A673 (cell line): ENCODE measurements at regions not wholly inside any gene's neighbourhood (a gene's known extent, or its start where the extent isn't known, plus 50 kb on each side); places are given as distances from the start of the nearest gene placed in this dataset.

Source experiments
- BruUV-seq: library from RNA; stranded (reverse); fragments of 400-500 nt; replicated peaks from 2 replicates; lab custom pipeline; 2021; lab: Mats Ljungman, UMichigan
- CTCF ChIA-PET: fragments of 300-600 bp; sonication (Branson Sonifier 250); formaldehyde crosslinking; loops from one replicate; lab custom pipeline; 2022; ENCODE audit warnings: antibody characterized with exemption; lab: Charles Lee
- POLR2A ChIA-PET: fragments of 300-600 bp; sonication (Branson Sonifier 250); formaldehyde crosslinking; loops from one replicate; lab custom pipeline; 2022; ENCODE audit warnings: antibody characterized with exemption; ENCODE audit not compliant: low non-redundant PET; lab: Charles Lee
- DNase-seq: peaks from one replicate; pipeline ENCODE4 v3.0.0-alpha.2; 2015; ENCODE audit warnings: low spot score
- H3K27ac ChIP-seq: fragments of 200-600 bp; sonication (generic); 2 replicates; pipeline ENCODE4 v1.5.1; 2016; ENCODE audit warnings: mixed run types, low read depth, mild to moderate bottlenecking, mixed read lengths, antibody characterized with exemption, low read length; ENCODE audit not compliant: poor library complexity, severe bottlenecking
- H3K27me3 ChIP-seq: fragments of 200-600 bp; sonication (generic); replicated peaks from 2 replicates; pipeline ENCODE4 v1.6.1; 2017; ENCODE audit warnings: mixed run types, low read depth, mild to moderate bottlenecking, mixed read lengths, antibody characterized with exemption, low read length; ENCODE audit not compliant: insufficient read depth, poor library complexity
- H3K36me3 ChIP-seq: fragments of 200-600 bp; sonication (generic); 2 replicates; pipeline ENCODE4 v1.6.1; 2016; ENCODE audit warnings: mixed run types, mild to moderate bottlenecking, mixed read lengths, antibody characterized with exemption, low read length; ENCODE audit not compliant: insufficient read depth, poor library complexity, severe bottlenecking
- H3K4me1 ChIP-seq: fragments of 200-600 bp; sonication (generic); 2 replicates; pipeline ENCODE4 v1.6.1; 2017; ENCODE audit warnings: mixed run types, mild to moderate bottlenecking, mixed read lengths, antibody characterized with exemption, low read length; ENCODE audit not compliant: insufficient read depth, poor library complexity, severe bottlenecking
- H3K4me3 ChIP-seq: fragments of 200-600 bp; sonication (generic); 2 replicates; pipeline ENCODE4 v1.5.1; 2016; ENCODE audit warnings: low read depth, mixed run types, mild to moderate bottlenecking, mixed read lengths, low read length; ENCODE audit not compliant: poor library complexity, severe bottlenecking
- H3K9me3 ChIP-seq: fragments of 200-600 bp; sonication (generic); 2 replicates; pipeline ENCODE4 v1.6.1; 2016; ENCODE audit warnings: mixed run types, low read depth, mild to moderate bottlenecking, mixed read lengths, antibody characterized with exemption, low read length; ENCODE audit not compliant: poor library complexity, severe bottlenecking
- EZH2 ChIP-seq: fragments of 200-600 bp; sonication (generic); IDR thresholded peaks from 2 replicates; pipeline ENCODE4 v1.6.1; 2017; ENCODE audit warnings: borderline replicate concordance, low read depth, mild to moderate bottlenecking, mixed read lengths, antibody characterized with exemption, low read length; ENCODE audit not compliant: poor library complexity, severe bottlenecking
- intact Hi-C: fragments of 100-400 bp; cut with micrococcal nuclease; formaldehyde crosslinking; loops from one replicate; pipeline ENCODE4 v1.10.0; 2022; ENCODE audit not compliant: unreplicated experiment
- TF ChIP-seq, protein P1 (sequence below): fragments of 300-800, 200-600 bp; sonication (generic); conservative IDR thresholded peaks from 2 replicates; pipeline ENCODE4 v1.5.1; 2017; ENCODE audit warnings: low read depth, mild to moderate bottlenecking, antibody characterized with exemption, low read length, moderate library complexity, mixed read lengths

- Histone ChIP-seq H3K27me3 (peaks cover 11% of the 10 kb centered on the region), H3K36me3 (no peaks in the 10 kb centered on the region), H3K9me3 (no peaks in the 10 kb centered on the region), H3K4me1 (no peaks in the 10 kb centered on the region), H3K4me3 (no peak overlapping the region), H3K27ac (no peak overlapping the region)
- CTCF ChIA-PET = no interaction called here
- intact Hi-C loops = no loop called here
- BruUV-seq = no TSS peak
- DNase-seq = no peak
- POLR2A ChIA-PET = no interaction called here
- TF ChIP-seq, protein P1, sequence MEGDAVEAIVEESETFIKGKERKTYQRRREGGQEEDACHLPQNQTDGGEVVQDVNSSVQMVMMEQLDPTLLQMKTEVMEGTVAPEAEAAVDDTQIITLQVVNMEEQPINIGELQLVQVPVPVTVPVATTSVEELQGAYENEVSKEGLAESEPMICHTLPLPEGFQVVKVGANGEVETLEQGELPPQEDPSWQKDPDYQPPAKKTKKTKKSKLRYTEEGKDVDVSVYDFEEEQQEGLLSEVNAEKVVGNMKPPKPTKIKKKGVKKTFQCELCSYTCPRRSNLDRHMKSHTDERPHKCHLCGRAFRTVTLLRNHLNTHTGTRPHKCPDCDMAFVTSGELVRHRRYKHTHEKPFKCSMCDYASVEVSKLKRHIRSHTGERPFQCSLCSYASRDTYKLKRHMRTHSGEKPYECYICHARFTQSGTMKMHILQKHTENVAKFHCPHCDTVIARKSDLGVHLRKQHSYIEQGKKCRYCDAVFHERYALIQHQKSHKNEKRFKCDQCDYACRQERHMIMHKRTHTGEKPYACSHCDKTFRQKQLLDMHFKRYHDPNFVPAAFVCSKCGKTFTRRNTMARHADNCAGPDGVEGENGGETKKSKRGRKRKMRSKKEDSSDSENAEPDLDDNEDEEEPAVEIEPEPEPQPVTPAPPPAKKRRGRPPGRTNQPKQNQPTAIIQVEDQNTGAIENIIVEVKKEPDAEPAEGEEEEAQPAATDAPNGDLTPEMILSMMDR = no peak
- no peak for TF ChIP-seq EZH2
Measured at GRCh38 chr21:35357041-35357780, 308.1 kb upstream of the RUNX1 start.

GRCh38 chr21:35354078-35354477, 305.0 kb upstream of the RUNX1 start:
- H3K27me3 ChIP-seq = no peaks in the 10 kb centered on the region
- CTCF ChIA-PET = no interaction called here

DNA sequence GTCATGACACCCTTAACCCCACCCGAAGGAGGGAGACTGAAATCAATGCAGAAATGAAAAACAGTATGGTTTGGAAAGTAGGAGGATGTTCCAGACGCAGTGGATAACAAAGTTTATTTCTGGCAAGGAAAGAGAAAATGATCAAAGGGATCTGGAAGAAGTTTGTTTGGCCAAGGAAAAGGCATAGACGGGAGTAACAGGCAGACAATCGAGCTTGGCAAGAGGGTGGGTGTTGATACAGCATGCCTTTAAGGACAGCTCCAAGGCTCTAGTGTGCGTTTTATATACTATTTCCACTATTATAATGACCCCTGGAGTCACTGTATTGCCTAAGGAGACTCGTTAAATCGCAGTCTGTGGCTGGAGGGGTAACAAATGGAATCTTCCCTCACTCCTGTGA, 303.7 kb upstream of the RUNX1 start:
- H3K27me3 ChIP-seq = no peaks in the 10 kb centered on the region
- BruUV-seq = no TSS peak
- H3K36me3 ChIP-seq = no peaks in the 10 kb centered on the region
- no peaks in the 10 kb centered on the region for H3K4me1 ChIP-seq
- POLR2A ChIA-PET = no interaction called here
- TF ChIP-seq EZH2 = no peak
- TF ChIP-seq, protein P1 = no peak
- no peak overlapping the region for H3K4me3 ChIP-seq
- H3K27ac ChIP-seq = no peak overlapping the region
- CTCF ChIA-PET = no interaction called here
- intact Hi-C loops = no loop called here
- H3K9me3 ChIP-seq = no peaks in the 10 kb centered on the region
- DNase-seq = no peak

More at GRCh38 chr21:35354078-35354477, 305.0 kb upstream of the RUNX1 start:
- Histone ChIP-seq H3K27ac (no peak overlapping the region), H3K4me1 (no peaks in the 10 kb centered on the region), H3K4me3 (no peak overlapping the region), H3K9me3 (no peaks in the 10 kb centered on the region), H3K36me3 (no peaks in the 10 kb centered on the region)
- TF ChIP-seq EZH2 = no peak
- TF ChIP-seq, protein P1 = no peak
- POLR2A ChIA-PET = no interaction called here
- intact Hi-C loops = no loop called here
- DNase-seq = no peak
- BruUV-seq = no TSS peak
